AG04450 (cell line): ENCODE measurements at regions not wholly inside any gene's neighbourhood (a gene's known extent, or its start where the extent isn't known, plus 50 kb on each side); places are given as distances from the start of the nearest gene placed in this dataset.
"Not testable (repeated sequence)": the region's sequence is repeated elsewhere in the genome, so short reads cannot be mapped to it uniquely, and the experiment has no call there.

Experiments used
- CTCF ChIA-PET: fragments of 300-600, 350-600 bp; formaldehyde crosslinking; extraction: SDS; loops from one replicate; lab custom pipeline; 2022; ENCODE audit warnings: antibody characterized with exemption, inconsistent platforms; lab: Charles Lee
- POLR2A ChIA-PET: fragments of 350-600 bp; formaldehyde crosslinking; extraction: SDS; loops from one replicate; lab custom pipeline; 2021; ENCODE audit warnings: antibody characterized with exemption, inconsistent platforms; lab: Yijun Ruan, JAX
- DNase-seq: peaks from one replicate; pipeline ENCODE4 v3.0.0-alpha.2; 2011; ENCODE audit warnings: low read depth, low spot score
- H3K27ac ChIP-seq: one replicate; pipeline ENCODE4 v1.5.1; 2012; ENCODE audit warnings: low read depth, low read length, control low read depth
- H3K27me3 ChIP-seq: one replicate; pipeline ENCODE4 v1.6.0; 2012; ENCODE audit warnings: low read length; ENCODE audit not compliant: control insufficient read depth, insufficient read depth
- H3K4me3 ChIP-seq: 2 replicates; pipeline ENCODE4 v1.5.1; 2011; ENCODE audit warnings: mild to moderate bottlenecking, low read depth, low read length, control low read depth
- H3K9me3 ChIP-seq: 2 replicates; pipeline ENCODE4 v1.5.1; 2012; ENCODE audit warnings: low read length; ENCODE audit not compliant: control insufficient read depth, insufficient read depth
- TF ChIP-seq, protein P1 (sequence below): IDR thresholded peaks from 2 replicates; pipeline ENCODE4 v1.5.1; 2011; ENCODE audit warnings: low read depth, low read length, control low read depth, inconsistent platforms

DNA sequence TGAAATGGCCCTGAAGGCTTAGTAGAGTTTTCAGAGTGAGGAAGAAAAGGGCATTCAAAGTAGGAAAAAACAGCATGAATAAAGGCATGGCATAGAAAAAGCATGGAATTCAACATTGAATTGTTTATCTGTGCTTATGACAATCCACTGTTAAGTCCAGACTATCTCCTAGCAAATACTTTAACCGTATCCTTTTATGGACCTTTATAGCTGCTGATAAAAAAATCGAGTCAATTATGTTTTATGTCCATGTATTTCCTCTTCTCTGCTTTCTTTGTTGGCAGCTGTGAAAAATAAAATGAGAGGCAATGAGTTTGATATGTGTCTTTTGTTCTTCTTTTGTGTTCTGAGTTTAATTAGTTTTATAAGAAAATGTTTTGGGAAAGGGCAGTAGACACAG, 70.4 kb downstream of the TDRD15 start:
- TF ChIP-seq, protein P1, sequence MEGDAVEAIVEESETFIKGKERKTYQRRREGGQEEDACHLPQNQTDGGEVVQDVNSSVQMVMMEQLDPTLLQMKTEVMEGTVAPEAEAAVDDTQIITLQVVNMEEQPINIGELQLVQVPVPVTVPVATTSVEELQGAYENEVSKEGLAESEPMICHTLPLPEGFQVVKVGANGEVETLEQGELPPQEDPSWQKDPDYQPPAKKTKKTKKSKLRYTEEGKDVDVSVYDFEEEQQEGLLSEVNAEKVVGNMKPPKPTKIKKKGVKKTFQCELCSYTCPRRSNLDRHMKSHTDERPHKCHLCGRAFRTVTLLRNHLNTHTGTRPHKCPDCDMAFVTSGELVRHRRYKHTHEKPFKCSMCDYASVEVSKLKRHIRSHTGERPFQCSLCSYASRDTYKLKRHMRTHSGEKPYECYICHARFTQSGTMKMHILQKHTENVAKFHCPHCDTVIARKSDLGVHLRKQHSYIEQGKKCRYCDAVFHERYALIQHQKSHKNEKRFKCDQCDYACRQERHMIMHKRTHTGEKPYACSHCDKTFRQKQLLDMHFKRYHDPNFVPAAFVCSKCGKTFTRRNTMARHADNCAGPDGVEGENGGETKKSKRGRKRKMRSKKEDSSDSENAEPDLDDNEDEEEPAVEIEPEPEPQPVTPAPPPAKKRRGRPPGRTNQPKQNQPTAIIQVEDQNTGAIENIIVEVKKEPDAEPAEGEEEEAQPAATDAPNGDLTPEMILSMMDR, result no peak
- no peaks in the 10 kb centered on the region for H3K27me3 ChIP-seq
- CTCF ChIA-PET, result no interaction called here
- no peaks in the 10 kb centered on the region for H3K9me3 ChIP-seq
- POLR2A ChIA-PET, result no interaction called here
- H3K4me3 ChIP-seq, result no peak overlapping the region
- no peak overlapping the region for H3K27ac ChIP-seq
- no peak for DNase-seq

DNA sequence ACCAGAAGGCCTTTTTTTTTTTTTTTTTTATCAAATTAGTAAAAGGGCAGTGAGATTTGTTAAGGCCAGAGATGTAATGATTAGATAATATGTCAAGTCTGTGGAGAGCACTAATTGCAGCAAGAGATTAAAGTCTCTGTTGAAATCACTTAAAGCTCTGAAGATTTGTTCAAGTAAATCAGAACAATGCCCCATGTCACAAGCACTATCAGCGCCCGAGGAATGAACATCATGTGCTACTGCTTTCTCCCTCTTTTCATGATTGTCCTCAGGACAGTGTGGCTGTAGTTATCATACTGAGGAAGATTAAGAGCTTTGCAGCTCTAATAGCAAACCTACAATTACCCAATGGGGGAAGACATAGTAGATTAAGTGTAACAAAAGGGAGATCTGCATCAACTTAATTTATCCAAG, 71.1 kb downstream of the TDRD15 start:
- Histone ChIP-seq H3K4me3 (no peak overlapping the region), H3K27ac (no peak overlapping the region), H3K27me3 (no peaks in the 10 kb centered on the region), H3K9me3 (no peaks in the 10 kb centered on the region)
- CTCF ChIA-PET, result no interaction called here
- TF ChIP-seq, protein P1, result no peak
- DNase-seq, result no peak
- POLR2A ChIA-PET, result no interaction called here

DNA sequence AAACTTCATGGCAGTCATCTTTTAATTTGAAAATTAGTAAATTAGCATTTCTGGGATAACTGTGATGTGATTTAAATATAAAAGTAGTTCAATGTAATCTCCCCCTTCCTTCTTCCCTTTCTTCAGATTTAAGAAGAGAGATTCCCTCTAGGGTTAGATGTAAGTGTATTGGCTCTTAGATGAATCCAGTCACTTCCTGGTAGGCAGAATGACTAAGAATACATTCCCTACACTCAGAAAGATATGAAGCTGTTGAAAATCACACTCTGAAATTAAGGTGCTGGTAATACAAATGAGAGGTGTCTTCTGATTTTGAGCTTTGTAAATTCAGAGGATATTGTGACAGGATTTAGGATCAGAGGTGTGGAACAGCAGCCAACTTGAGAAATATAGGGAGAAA, 71.6 kb downstream of the TDRD15 start:
- DNase-seq, result no peak
- ChIA-PET POLR2A (no interaction called here), CTCF (no interaction called here)
- TF ChIP-seq, protein P1, result no peak
- no peaks in the 10 kb centered on the region for H3K27me3 ChIP-seq
- H3K4me3 ChIP-seq, result no peak overlapping the region
- H3K27ac ChIP-seq, result no peak overlapping the region
- H3K9me3 ChIP-seq, result no peaks in the 10 kb centered on the region

DNA sequence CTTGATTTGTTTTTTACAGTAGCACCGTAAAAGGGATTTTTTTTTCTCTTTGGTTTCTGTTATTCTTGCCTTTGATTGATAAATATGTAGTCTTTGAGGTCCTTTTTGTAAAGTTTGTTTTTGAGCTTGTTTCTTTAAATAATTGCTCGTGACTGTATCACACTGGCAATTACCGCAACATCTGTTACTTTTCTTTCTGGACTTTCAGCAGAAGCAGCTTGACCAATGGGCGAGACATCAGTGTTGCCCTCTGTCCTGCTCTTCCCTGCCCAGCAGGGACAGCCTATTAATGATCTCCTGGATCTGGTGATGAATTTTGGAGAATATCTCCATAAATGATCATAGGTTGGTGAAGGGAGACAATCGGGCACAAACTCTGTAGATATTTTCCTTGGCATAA, 74.9 kb downstream of the TDRD15 start:
- ChIA-PET POLR2A (no interaction called here), CTCF (no interaction called here)

DNA sequence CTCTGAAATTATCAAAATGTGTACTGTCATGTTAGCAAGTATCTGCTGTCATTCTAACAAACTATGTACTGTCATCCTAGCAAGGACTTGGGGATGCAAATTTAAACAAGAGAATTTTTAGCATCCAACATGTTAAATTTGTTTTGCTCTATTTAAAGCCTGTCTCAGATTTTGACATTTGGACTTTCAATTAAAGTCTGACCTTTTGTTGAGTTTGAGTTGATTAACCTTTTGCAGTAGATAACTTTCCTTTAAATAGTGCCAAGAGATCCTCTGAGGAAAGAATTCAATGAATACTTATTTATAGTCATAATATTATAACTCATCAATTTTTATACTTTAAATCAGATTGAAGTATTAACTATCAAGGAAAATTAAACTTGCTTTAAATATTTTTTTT, 80.2 kb downstream of the TDRD15 start:
- Histone ChIP-seq H3K27ac (no peak overlapping the region), H3K9me3 (no peaks in the 10 kb centered on the region), H3K4me3 (no peak overlapping the region), H3K27me3 (no peaks in the 10 kb centered on the region)
- TF ChIP-seq, protein P1, result no peak
- no peak for DNase-seq
- ChIA-PET CTCF (no interaction called here), POLR2A (no interaction called here)

More for the DNA sequence above, 74.9 kb downstream of the TDRD15 start:
- DNase-seq, result no peak
- H3K27me3 ChIP-seq, result no peaks in the 10 kb centered on the region
- no peak overlapping the region for H3K27ac ChIP-seq
- no peak overlapping the region for H3K4me3 ChIP-seq
- TF ChIP-seq, protein P1, result no peak
- H3K9me3 ChIP-seq, result no peaks in the 10 kb centered on the region

DNA sequence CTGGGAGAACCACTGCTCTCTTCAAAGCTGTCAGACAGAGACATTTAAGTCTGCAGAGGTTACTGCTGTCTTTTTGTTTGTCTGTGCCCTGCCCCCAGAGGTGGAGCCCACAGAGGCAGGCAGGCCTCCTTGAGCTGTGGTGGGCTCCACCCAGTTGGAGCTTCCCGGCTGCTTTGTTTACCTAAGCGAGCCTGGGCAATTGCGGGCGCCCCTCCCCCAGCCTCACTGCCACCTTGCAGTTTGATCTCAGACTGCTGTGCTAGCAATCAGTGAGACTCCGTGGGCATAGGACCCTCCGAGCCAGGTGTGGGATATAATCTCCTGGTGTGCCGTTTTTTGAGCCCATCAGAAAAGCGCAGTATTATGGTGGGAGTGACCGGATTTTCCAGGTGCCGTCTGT, 90.3 kb downstream of the TDRD15 start:
- H3K9me3 ChIP-seq, H3K4me3 ChIP-seq, H3K27ac ChIP-seq, H3K27me3 ChIP-seq, CTCF ChIA-PET, DNase-seq, POLR2A ChIA-PET: not testable (repeated sequence)
